DND-41 (cell line): ENCODE measurements at regions not wholly inside any gene's neighbourhood (a gene's known extent, or its start where the extent isn't known, plus 50 kb on each side); places are given as distances from the start of the nearest gene placed in this dataset.

ENCODE experiments used
- EZH2 ChIP-seq: IDR thresholded peaks from 3 replicates; pipeline ENCODE4 v1.6.1; 2012; ENCODE audit warnings: borderline replicate concordance, low read depth, mild to moderate bottlenecking, moderate library complexity, low read length, inconsistent platforms; ENCODE audit not compliant: severe bottlenecking
- TF ChIP-seq, protein P1 (sequence below): IDR thresholded peaks from 2 replicates; pipeline ENCODE4 v1.5.1; 2012; ENCODE audit warnings: borderline replicate concordance, low read length, moderate library complexity, mild to moderate bottlenecking; ENCODE audit not compliant: poor library complexity, severe bottlenecking; ENCODE audit errors: extremely low read depth

DNA sequence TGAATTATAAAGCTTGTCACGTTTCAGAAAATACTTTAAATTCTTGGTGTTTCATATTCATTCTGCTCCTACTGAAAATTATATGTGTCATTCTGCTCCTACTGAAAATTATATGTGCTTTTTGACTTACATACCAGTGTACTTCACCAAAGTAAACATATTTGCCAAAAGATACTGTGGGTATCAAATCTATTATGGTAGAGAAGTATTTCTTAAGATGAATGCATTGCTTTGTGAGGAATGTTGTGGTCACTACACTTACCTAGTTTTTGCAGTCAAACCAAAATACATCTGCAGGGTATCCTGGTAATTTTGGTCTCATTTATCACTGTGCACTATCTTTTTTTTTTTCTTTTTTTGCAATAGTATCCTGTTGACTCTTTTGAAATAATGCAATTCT is 287.7 kb upstream of the MAD2L1 start:
- TF ChIP-seq, protein P1, sequence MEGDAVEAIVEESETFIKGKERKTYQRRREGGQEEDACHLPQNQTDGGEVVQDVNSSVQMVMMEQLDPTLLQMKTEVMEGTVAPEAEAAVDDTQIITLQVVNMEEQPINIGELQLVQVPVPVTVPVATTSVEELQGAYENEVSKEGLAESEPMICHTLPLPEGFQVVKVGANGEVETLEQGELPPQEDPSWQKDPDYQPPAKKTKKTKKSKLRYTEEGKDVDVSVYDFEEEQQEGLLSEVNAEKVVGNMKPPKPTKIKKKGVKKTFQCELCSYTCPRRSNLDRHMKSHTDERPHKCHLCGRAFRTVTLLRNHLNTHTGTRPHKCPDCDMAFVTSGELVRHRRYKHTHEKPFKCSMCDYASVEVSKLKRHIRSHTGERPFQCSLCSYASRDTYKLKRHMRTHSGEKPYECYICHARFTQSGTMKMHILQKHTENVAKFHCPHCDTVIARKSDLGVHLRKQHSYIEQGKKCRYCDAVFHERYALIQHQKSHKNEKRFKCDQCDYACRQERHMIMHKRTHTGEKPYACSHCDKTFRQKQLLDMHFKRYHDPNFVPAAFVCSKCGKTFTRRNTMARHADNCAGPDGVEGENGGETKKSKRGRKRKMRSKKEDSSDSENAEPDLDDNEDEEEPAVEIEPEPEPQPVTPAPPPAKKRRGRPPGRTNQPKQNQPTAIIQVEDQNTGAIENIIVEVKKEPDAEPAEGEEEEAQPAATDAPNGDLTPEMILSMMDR, result no peak
- TF ChIP-seq EZH2, result no peak
